ENCODE measurements at regions not wholly inside any gene's neighbourhood (a gene's known extent, or its start where the extent isn't known, plus 50 kb on each side); places are given as distances from the start of the nearest gene placed in this dataset.

- no peaks in the 10 kb centered on the region for H3K27me3 ChIP-seq
- peaks cover 0 to 19% (median 14%) of the 10 kb centered on the region in 4 donors for H3K9me3 ChIP-seq
- no peaks in the 10 kb centered on the region for H3K36me3 ChIP-seq
- no peak overlapping the region for H3K4me3 ChIP-seq
- peak in 1 of 2 donors; percentile 13 for DNase-seq
- H3K27ac ChIP-seq, result no peak overlapping the region
- peaks cover 7 to 17% (median 12%) of the 10 kb centered on the region in 4 donors for H3K4me1 ChIP-seq
- TF ChIP-seq EP300 (IDR thresholded peaks at IDR 0.05) (no peak), POLR2AphosphoS5 (IDR thresholded peaks at IDR 0.05) (no peak), POLR2A (IDR thresholded peaks at IDR 0.05) (no peak), CTCF (IDR thresholded peaks at IDR 0.05) (no peak)
- WGBS, 2 donors, result 90 to 91% methylated on average over 13 to 16 of the region's 16 CpGs
- ATAC-seq (ENCODE audit: low FRiP score in 2 of 2), result peak in 1 of 2 donors; percentile 41
Measured at GRCh38 chr6:170008294-170008785, 256.9 kb downstream of the ERMARD start.

GRCh38 chr6:170007468-170008293 lies 256.3 kb downstream of the ERMARD start:
- H3K36me3 ChIP-seq, result no peaks in the 10 kb centered on the region
- TF ChIP-seq POLR2A (IDR thresholded peaks at IDR 0.05), result no peak
- TF ChIP-seq CTCF (IDR thresholded peaks at IDR 0.05), result no peak
- no peak for TF ChIP-seq EP300 (IDR thresholded peaks at IDR 0.05)
- no peak for TF ChIP-seq POLR2AphosphoS5 (IDR thresholded peaks at IDR 0.05)
- no peak overlapping the region for H3K4me3 ChIP-seq
- 85 to 86% methylated on average over 16 to 17 of the region's 17 CpGs for WGBS, 2 donors
- H3K4me1 ChIP-seq, result peaks cover 7 to 17% (median 12%) of the 10 kb centered on the region in 4 donors
- peaks cover 0 to 25% (median 16%) of the 10 kb centered on the region in 4 donors for H3K9me3 ChIP-seq
- no peaks in the 10 kb centered on the region for H3K27me3 ChIP-seq
- H3K27ac ChIP-seq, result no peak overlapping the region
- no peak for ATAC-seq (ENCODE audit: low FRiP score in 2 of 2)
- peak in 1 of 2 donors; percentile 71 for DNase-seq

- ATAC-seq (ENCODE audit: low FRiP score in 2 of 2) (no peak), DNase-seq (peak in 1 of 2 donors; percentile 68)
- 56 to 63% methylated on average over 18 to 19 of the region's 19 CpGs for whole genome bisulfite sequencing, 2 donors
- H3K4me3 ChIP-seq, result no peak overlapping the region
- peaks cover 0 to 27% (median 17%) of the 10 kb centered on the region in 4 donors for H3K9me3 ChIP-seq
- H3K36me3 ChIP-seq, result no peaks in the 10 kb centered on the region
- H3K27ac ChIP-seq, result no peak overlapping the region
- no peak for TF ChIP-seq POLR2A (IDR thresholded peaks at IDR 0.05)
- no peak for TF ChIP-seq EP300 (IDR thresholded peaks at IDR 0.05)
- no peak for TF ChIP-seq CTCF (IDR thresholded peaks at IDR 0.05)
- TF ChIP-seq POLR2AphosphoS5 (IDR thresholded peaks at IDR 0.05), result no peak
- no peaks in the 10 kb centered on the region for H3K27me3 ChIP-seq
- peaks cover 7 to 15% (median 12%) of the 10 kb centered on the region in 4 donors for H3K4me1 ChIP-seq
Measured at GRCh38 chr6:170006900-170007467, 255.6 kb downstream of the ERMARD start.

- Histone ChIP-seq H3K27ac (no peak overlapping the region), H3K27me3 (no peaks in the 10 kb centered on the region), H3K36me3 (no peaks in the 10 kb centered on the region), H3K4me3 (no peak overlapping the region), H3K4me1 (peaks cover 7 to 8% (median 7%) of the 10 kb centered on the region in 4 donors), H3K9me3 (peaks cover 0 to 33% (median 18%) of the 10 kb centered on the region in 4 donors)
- WGBS, 2 donors, result 67 to 97% methylated on average over 3 to 7 of the region's 7 CpGs
- ATAC-seq (ENCODE audit: low FRiP score in 2 of 2) (no peak), DNase-seq (peak in 1 of 2 donors; percentile 23)
- no peak for TF ChIP-seq POLR2A (IDR thresholded peaks at IDR 0.05)
- TF ChIP-seq EP300 (IDR thresholded peaks at IDR 0.05), result no peak
- TF ChIP-seq POLR2AphosphoS5 (IDR thresholded peaks at IDR 0.05), result no peak
- no peak for TF ChIP-seq CTCF (IDR thresholded peaks at IDR 0.05)
Measured at GRCh38 chr6:170006071-170006899, 254.9 kb downstream of the ERMARD start.

All from upper lobe of left lung (tissue), 6 donors.